ENCODE measurements at regions not wholly inside any gene's neighbourhood (a gene's known extent, or its start where the extent isn't known, plus 50 kb on each side); places are given as distances from the start of the nearest gene placed in this dataset.

- DNase-seq (ENCODE audit: low read depth): no peak
These were observed 78.3 kb downstream of the RAMP3 start for GRCh38 chr7:45235905-45236304.

GRCh38 chr7:45236666-45237065 lies 79.1 kb downstream of the RAMP3 start:
- DNase-seq (ENCODE audit: low read depth): no peak

GRCh38 chr7:45237788-45238461 lies 80.3 kb downstream of the RAMP3 start:
- DNase-seq (ENCODE audit: low read depth): no peak

- DNase-seq (ENCODE audit: low read depth): no peak
These were observed 81.2 kb downstream of the RAMP3 start for GRCh38 chr7:45238806-45239205.

GRCh38 chr7:45239486-45239885 lies 81.9 kb downstream of the RAMP3 start:
- DNase-seq (ENCODE audit: low read depth): no peak

DNA sequence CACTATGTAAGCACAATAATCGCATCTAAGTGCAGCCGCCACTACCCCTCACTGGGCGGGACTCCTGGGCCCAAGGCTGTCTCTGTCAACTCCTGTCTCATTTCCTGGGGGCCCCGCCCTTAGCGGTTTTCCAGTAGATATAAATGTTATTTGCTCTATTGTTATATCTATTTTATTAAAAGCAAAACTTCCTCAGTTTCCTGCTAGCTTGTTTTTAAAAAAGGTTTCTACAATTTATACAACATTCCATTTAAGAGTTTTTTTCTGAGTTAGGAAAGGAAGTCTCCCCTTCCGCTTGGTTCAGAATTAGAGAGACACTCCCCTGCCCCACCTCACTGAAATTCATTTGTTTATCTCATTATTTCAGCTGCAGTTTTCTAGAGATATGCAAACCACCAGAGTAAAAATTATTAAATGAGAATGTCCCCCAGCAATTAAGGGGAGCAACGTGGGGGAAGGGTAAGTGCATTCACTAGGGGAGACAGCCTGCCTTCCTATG lies 82.7 kb downstream of the RAMP3 start:
- DNase-seq (ENCODE audit: low read depth): no peak

GRCh38 chr7:45240926-45241325 lies 83.3 kb downstream of the RAMP3 start:
- no peak for DNase-seq (ENCODE audit: low read depth)

GRCh38 chr7:45241339-45242109 lies 83.9 kb downstream of the RAMP3 start:
- DNase-seq (ENCODE audit: low read depth): no peak

GRCh38 chr7:45242261-45242660 lies 84.7 kb downstream of the RAMP3 start:
- DNase-seq (ENCODE audit: low read depth): no peak

GRCh38 chr7:45242698-45243097 lies 85.1 kb downstream of the RAMP3 start:
- no peak for DNase-seq (ENCODE audit: low read depth)

DNA sequence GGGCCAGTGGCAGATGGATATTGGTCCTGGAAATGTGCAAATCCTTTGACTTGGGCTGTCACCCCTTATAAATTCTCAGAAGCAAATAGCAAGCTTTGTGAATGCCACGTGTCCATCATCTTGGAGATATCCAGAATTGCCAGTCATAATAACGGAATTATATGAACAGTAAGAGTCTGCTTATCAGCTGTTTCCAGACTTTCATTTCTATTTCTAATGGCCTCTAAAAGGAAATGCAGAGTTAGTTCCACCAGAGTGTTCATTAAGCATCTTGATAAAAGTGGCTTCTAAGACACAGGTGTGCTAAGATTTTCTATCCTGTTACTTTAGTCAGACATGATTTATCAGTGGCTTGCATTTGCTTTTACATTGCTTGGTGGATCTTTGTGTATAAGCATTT lies 87.4 kb downstream of the RAMP3 start:
- no peak for DNase-seq (ENCODE audit: low read depth)

DNA sequence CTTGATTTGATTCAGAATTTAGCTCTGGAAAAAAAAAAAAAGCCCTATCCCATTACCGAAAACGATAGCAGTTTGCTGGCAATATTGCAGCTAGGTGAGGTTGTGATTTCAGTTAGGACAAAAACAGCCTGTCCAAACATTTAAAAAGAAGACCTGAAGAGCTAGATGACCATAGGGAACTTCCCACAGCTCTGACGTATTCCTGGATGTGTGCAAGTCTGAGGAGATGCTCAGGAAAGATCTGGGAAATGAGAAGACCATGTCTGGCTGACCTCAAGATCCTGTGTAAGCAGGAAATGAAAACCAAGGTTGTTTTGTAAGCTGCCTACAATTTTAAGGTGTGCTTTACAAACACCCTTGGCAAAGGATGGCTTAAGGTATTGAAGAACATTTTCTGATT lies 88.7 kb downstream of the RAMP3 start:
- no peak for DNase-seq (ENCODE audit: low read depth)

DNA sequence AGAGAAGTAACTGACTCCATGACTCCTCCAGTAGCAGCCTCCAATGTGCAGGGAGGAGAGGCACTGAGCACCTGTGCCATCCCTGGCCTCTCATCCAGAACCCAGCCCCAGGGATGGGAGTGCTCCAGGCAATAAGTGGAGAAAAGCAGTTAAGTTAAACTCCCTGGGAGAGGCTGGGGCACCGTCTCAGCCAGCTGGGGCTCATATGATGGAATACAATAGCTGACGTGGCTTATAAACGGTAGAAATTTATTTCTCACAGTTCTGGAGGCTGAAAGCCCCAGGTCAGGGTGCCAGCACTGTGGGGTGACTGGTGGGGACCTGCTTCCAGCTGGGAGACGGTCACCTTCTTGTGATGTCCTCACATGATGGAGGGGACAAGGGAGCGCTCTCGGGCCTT lies 94.7 kb downstream of the RAMP3 start:
- no peak for DNase-seq (ENCODE audit: low read depth)

DNA sequence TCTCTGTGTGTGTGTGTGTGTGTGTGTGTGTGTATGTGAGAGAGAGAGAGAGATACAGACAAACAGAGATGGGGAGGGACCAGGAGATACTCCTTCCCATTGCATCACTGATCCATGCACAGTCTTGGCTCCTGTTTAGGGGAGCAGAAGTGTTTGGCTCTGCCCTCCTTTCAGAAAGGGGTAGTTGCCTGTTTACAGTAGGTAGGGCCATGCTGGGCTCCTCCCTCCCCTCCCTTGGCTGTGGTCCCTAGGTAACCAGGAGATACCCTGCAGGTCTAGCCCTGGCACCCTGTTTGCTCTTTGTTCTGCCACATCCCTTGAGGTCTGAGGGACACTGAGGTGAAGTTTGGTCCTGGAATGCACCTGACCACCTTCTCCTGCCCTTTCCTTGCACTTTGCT lies 95.3 kb downstream of the RAMP3 start:
- no peak for DNase-seq (ENCODE audit: low read depth)

DNA sequence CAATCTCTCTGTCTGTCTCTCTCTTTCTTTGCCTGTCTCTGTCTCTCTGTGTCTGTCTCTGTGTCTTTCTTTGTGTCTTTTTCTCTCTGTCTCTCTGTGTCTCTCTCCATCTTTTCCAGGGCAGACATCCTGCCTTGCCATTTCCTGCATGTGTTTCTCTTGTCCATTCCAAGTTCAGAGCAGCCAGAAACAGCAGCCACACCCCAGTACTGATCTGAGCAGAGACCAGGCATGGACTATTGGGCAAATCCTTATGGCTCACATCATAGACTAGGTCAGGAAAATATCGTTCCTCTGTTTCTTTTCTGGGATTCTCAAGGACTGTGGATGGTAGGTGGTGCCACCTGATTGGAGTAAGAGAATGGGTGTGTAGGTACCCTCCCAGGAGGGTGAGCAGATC lies 95.8 kb downstream of the RAMP3 start:
- no peak for DNase-seq (ENCODE audit: low read depth)

DNA sequence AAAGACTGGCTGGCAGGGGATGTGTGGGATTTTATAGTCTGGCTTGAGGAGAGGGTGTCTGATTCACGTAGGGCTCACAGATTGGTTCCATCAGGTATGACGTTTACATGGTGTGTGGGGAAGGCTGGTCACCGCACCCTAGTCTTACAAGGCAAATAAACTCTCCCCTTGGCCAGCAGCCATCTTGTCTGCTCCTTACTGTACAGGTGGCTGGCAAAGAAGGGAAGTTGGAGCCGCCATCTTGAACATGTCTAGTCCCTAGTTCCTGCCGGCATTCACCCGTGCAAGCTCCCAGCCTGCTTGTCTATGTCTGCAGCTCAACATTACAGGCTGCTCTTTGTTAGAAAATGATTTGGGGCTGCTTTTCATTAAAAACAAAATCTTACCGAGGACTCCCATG lies 97.6 kb downstream of the RAMP3 start:
- no peak for DNase-seq (ENCODE audit: low read depth)

DNA sequence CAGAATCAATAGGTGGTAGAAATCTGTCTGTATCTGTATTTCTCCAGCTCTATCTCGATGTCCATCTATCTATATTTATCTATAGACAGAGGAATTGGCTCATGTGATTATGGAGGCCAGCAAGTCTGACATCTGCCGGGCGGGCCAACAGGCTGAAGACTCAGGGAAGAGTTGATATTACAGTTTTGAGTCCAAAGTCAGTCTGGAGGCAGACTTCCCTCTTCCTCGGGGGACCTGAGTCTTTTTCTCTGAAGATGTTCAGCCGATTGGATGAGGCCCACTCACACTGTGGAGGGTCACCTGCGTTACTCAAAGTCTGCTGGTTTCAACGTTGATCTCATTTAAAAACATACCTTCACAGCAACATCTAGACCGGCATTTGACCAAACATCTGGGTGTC lies 98.7 kb downstream of the RAMP3 start:
- no peak for DNase-seq (ENCODE audit: low read depth)

DNA sequence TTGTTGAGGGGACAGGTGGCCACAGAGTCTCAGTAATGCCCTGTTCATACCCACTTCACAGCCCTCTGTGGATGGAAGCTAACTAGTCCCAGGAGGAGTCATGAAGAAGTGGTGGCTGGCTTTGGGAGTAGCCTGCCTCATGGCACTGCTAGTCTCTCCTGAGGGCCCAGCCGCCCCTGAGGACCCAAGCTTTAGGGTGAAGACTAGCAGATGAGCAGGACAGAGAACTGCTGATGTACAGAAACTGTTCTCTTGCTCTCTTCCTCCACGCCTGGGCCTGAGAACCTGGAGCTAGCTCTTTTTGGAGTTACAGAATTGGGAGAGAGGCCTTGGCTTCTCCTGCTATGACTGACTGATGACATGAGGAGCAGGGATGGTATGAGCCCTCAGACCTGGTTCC lies 99.2 kb downstream of the RAMP3 start:
- no peak for DNase-seq (ENCODE audit: low read depth)

GRCh38 chr7:45257284-45257683 lies 99.7 kb downstream of the RAMP3 start:
- no peak for DNase-seq (ENCODE audit: low read depth)

- DNase-seq (ENCODE audit: low read depth): no peak
These were observed 101.1 kb downstream of the RAMP3 start for GRCh38 chr7:45258533-45259226.

GRCh38 chr7:45259227-45259596 lies 101.6 kb downstream of the RAMP3 start:
- no peak for DNase-seq (ENCODE audit: low read depth)

DNA sequence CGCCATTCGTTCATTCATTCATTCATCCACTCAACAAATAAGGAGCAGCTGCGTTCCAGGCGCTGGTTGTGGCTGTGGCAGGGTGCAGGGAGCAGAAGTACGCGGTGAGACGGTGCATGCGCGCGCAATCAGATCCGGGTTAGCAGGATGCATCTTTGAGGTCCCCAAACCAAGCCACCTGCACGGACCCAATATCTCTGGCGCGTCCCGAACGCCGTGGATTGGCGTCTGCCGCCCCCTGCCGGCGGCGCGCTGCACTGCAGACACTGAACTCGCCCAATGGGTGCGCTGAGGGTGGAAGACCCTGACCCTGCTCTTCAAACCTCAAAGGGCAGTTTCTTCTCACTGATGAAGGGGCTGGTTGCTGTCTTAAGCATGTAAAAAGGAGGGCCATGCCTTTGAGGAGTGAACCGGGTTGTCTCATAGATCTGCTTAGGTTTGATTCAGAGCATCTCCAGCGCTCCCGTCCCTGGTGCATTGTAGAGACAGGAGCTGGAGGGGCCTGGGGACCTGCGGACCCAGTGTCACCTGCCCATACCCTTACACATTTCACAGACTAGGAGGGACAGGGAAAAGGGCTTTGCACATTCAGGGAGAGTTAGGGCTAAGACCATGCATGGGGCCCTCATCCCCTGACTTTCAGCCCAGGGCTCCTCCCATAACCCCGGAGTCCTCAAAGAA lies 102.5 kb downstream of the RAMP3 start:
- DNase-seq (ENCODE audit: low read depth): no peak
